HG03457 (cell line): ENCODE measurements at regions not wholly inside any gene's neighbourhood (a gene's known extent, or its start where the extent isn't known, plus 50 kb on each side); places are given as distances from the start of the nearest gene placed in this dataset.

ENCODE experiments used
- ATAC-seq: cut with Tn5 transposase; IDR thresholded peaks from one replicate; pipeline ENCODE4 v1.9.1; 2021; ENCODE audit warnings: moderate number of reproducible peaks; ENCODE audit not compliant: unreplicated experiment

- no peak for ATAC-seq
These were observed 82.6 kb upstream of the DPYD start for GRCh38 chr1:98003442-98003841.

- ATAC-seq: no peak
These were observed 81.5 kb upstream of the DPYD start for GRCh38 chr1:98002288-98002687.

GRCh38 chr1:98001764-98002163 is 80.9 kb upstream of the DPYD start:
- no peak for ATAC-seq

- ATAC-seq: no peak
These were observed 78.5 kb upstream of the DPYD start for GRCh38 chr1:97999320-97999719.

GRCh38 chr1:97996880-97997279 is 76.0 kb upstream of the DPYD start:
- ATAC-seq: no peak

- no peak for ATAC-seq
These were observed 68.4 kb upstream of the DPYD start for GRCh38 chr1:97989094-97989680.

- no peak for ATAC-seq
These were observed 65.5 kb upstream of the DPYD start for GRCh38 chr1:97986041-97987005.

GRCh38 chr1:97983126-97983525 is 62.3 kb upstream of the DPYD start:
- ATAC-seq: no peak

GRCh38 chr1:97980530-97980929 is 59.7 kb upstream of the DPYD start:
- no peak for ATAC-seq

- no peak for ATAC-seq
These were observed 56.0 kb upstream of the DPYD start for GRCh38 chr1:97976801-97977200.
